SH-SY5Y (cell line): ENCODE measurements at regions not wholly inside any gene's neighbourhood (a gene's known extent, or its start where the extent isn't known, plus 50 kb on each side); places are given as distances from the start of the nearest gene placed in this dataset.

Experiments used
- GATA2 ChIP-seq: IDR thresholded peaks from 2 replicates; pipeline ENCODE4 v1.6.1; 2011; ENCODE audit warnings: mild to moderate bottlenecking, low read depth, low read length
- GATA3 ChIP-seq: IDR thresholded peaks from 2 replicates; pipeline ENCODE4 v1.6.1; 2011; ENCODE audit warnings: low read depth, mild to moderate bottlenecking, low read length, moderate library complexity

DNA sequence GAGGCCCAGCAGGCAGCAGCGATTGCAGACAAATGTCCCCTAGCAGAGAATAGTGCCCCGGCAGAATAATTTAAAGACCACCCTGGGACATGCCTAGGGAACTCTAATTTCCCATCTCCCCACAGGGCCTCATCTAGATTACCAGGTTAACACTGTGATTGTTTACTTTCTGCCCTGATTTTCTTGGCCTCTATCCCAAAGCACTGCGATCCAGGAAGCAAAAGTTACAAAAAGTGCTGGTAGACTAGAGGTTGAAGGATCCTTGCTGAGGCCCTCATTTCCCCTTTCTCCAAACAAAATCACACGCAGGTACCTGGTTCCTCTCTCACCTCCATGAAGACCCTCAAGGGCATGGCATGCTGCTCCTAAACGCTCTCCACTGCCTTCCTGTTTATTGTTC, 229.7 kb downstream of the C1orf94 start:
- no peak for TF ChIP-seq GATA2
- TF ChIP-seq GATA3: no peak
